Parathyroid adenoma (tissue), 2 donors: ENCODE measurements at regions not wholly inside any gene's neighbourhood (a gene's known extent, or its start where the extent isn't known, plus 50 kb on each side); places are given as distances from the start of the nearest gene placed in this dataset.

Source experiments
- H2AFZ ChIP-seq: fragments of 300-600 bp; sonication (generic); one replicate; pipeline ENCODE4 v1.7.0; 2017; ENCODE audit warnings: antibody characterized with exemption, mild to moderate bottlenecking
- H3K27ac ChIP-seq: fragments of 300-600 bp; sonication (generic); one replicate; pipeline ENCODE4 v1.7.0; 2017
- H3K27me3 ChIP-seq: fragments of 300-600 bp; sonication (generic); one replicate; pipeline ENCODE4 v1.7.0; 2017; ENCODE audit warnings: low read length; ENCODE audit not compliant: control insufficient read depth, insufficient read depth
- H3K36me3 ChIP-seq: fragments of 300-600 bp; sonication (generic); one replicate; pipeline ENCODE4 v1.7.0; 2017; ENCODE audit warnings: low read length; ENCODE audit not compliant: control insufficient read depth, insufficient read depth
- H3K4me1 ChIP-seq: fragments of 300-600 bp; sonication (generic); one replicate; pipeline ENCODE4 v1.7.0; 2017; ENCODE audit warnings: control low read depth
- H3K4me2 ChIP-seq: fragments of 300-600 bp; sonication (generic); one replicate; pipeline ENCODE4 v1.7.0; 2017; ENCODE audit warnings: low read length
- H3K4me3 ChIP-seq: fragments of 300-600 bp; sonication (generic); one replicate; pipeline ENCODE4 v1.7.0; 2017; ENCODE audit warnings: low read depth, low read length
- H3K79me2 ChIP-seq: fragments of 300-600 bp; sonication (generic); one replicate; pipeline ENCODE4 v1.7.0; 2017; ENCODE audit warnings: control low read depth
- H3K9ac ChIP-seq: fragments of 300-600 bp; sonication (generic); one replicate; pipeline ENCODE4 v1.7.0; 2017; ENCODE audit warnings: mild to moderate bottlenecking
- H3K9me3 ChIP-seq: fragments of 300-600 bp; sonication (generic); one replicate; pipeline ENCODE4 v1.7.0; 2017; ENCODE audit warnings: low read length; ENCODE audit not compliant: control insufficient read depth
- CTCF ChIP-seq: fragments of 300-600 bp; sonication (generic); IDR thresholded peaks from one replicate; pipeline ENCODE4 v1.7.0; 2017; ENCODE audit warnings: antibody characterized with exemption, mild to moderate bottlenecking
- donor health status: primary hyperparathyroidism.

- no peak overlapping the region for H3K27ac ChIP-seq
- no peak overlapping the region for H3K4me3 ChIP-seq
- H3K4me2 ChIP-seq = no peak overlapping the region
- TF ChIP-seq CTCF = no peak
- H3K9ac ChIP-seq = no peak overlapping the region
- no peaks in the 10 kb centered on the region for H3K9me3 ChIP-seq
- no peaks in the 10 kb centered on the region for H3K79me2 ChIP-seq
- no peaks in the 10 kb centered on the region for H3K36me3 ChIP-seq
- no peak overlapping the region for H2AFZ ChIP-seq
- H3K4me1 ChIP-seq = no peaks in the 10 kb centered on the region
- H3K27me3 ChIP-seq = no peaks in the 10 kb centered on the region
Observed at GRCh38 chr20:62535282-62535811, 59.6 kb upstream of the GATA5 start.

GRCh38 chr20:62535964-62536363 lies 60.2 kb upstream of the GATA5 start:
- Histone ChIP-seq H3K4me3 (no peak overlapping the region), H3K36me3 (no peaks in the 10 kb centered on the region), H3K9ac (no peak overlapping the region), H2AFZ (no peak overlapping the region), H3K27me3 (no peaks in the 10 kb centered on the region), H3K9me3 (no peaks in the 10 kb centered on the region), H3K79me2 (no peaks in the 10 kb centered on the region), H3K4me2 (no peak overlapping the region), H3K27ac (no peak overlapping the region), H3K4me1 (no peaks in the 10 kb centered on the region)
- no peak for TF ChIP-seq CTCF

- no peak for TF ChIP-seq CTCF
- no peak overlapping the region for H3K27ac ChIP-seq
- no peak overlapping the region for H3K9ac ChIP-seq
- H3K4me1 ChIP-seq = no peaks in the 10 kb centered on the region
- H3K4me3 ChIP-seq = no peak overlapping the region
- no peaks in the 10 kb centered on the region for H3K79me2 ChIP-seq
- H3K27me3 ChIP-seq = no peaks in the 10 kb centered on the region
- no peak overlapping the region for H2AFZ ChIP-seq
- no peaks in the 10 kb centered on the region for H3K9me3 ChIP-seq
- H3K4me2 ChIP-seq = no peak overlapping the region
- H3K36me3 ChIP-seq = no peaks in the 10 kb centered on the region
Observed at GRCh38 chr20:62536871-62537401, 61.1 kb upstream of the GATA5 start.

- Histone ChIP-seq H3K27ac (no peak overlapping the region), H3K36me3 (no peaks in the 10 kb centered on the region), H3K9me3 (no peaks in the 10 kb centered on the region), H3K79me2 (no peaks in the 10 kb centered on the region), H2AFZ (no peak overlapping the region), H3K9ac (no peak overlapping the region), H3K4me1 (no peaks in the 10 kb centered on the region), H3K27me3 (no peaks in the 10 kb centered on the region), H3K4me2 (no peak overlapping the region), H3K4me3 (no peak overlapping the region)
- TF ChIP-seq CTCF = no peak
Observed at GRCh38 chr20:62537649-62538292, 62.0 kb upstream of the GATA5 start.
